Psoas muscle (tissue), 7 donors: ENCODE measurements at regions not wholly inside any gene's neighbourhood (a gene's known extent, or its start where the extent isn't known, plus 50 kb on each side); places are given as distances from the start of the nearest gene placed in this dataset.

Experiments used
- ATAC-seq, 4 donors: fragments of 200-7000 bp; cut with Tn5 transposase; one replicate each; pipeline ENCODE4 v1.9.1; 2020; ENCODE audit warnings: moderate library complexity in 3 of 4, mild to moderate bottlenecking in 2 of 4
- DNase-seq, 2 donors: peaks; one replicate each; pipeline ENCODE4 v3.0.0-alpha.2; 2020
- H3K27ac ChIP-seq: fragments of 200-600 bp; one replicate; pipeline ENCODE4 v1.8.0; 2022
- H3K27me3 ChIP-seq, 3 donors: fragments of 200-600 bp in 1 of 3; one replicate each; pipeline versions ENCODE4 v1.6.1 to v1.8.0; 2013 to 2022; ENCODE audit warnings: low read length in 2 of 3, mild to moderate bottlenecking in 2 of 3, moderate library complexity in 1 of 3; ENCODE audit not compliant: insufficient read depth in 3 of 3
- H3K36me3 ChIP-seq, 2 donors: fragments of 200-600 bp in 1 of 2; one replicate each; pipeline versions ENCODE4 v1.6.1 to v1.8.0; 2013 to 2022; ENCODE audit warnings: low read depth in 1 of 2, mild to moderate bottlenecking in 1 of 2, moderate library complexity in 1 of 2; ENCODE audit not compliant: insufficient read depth in 1 of 2
- H3K4me1 ChIP-seq: fragments of 200-600 bp; one replicate; pipeline ENCODE4 v1.8.0; 2022
- H3K4me3 ChIP-seq: fragments of 200-600 bp; one replicate; pipeline ENCODE4 v1.8.0; 2022; ENCODE audit warnings: mild to moderate bottlenecking
- H3K9me3 ChIP-seq: fragments of 200-600 bp; one replicate; pipeline ENCODE4 v1.8.0; 2022
- WGBS, 3 donors: extraction: QIAGEN DNeasy Blood & Tissue Kit; methylation state at CpG; one replicate each; pipeline versions ENCODE4 v1.1.6 to v1.1.7; 2013; 5-methylcytosine and 5-hydroxymethylcytosine counted together
- intact Hi-C, 2 donors: fragments of 100-400 bp; cut with DNase I; formaldehyde crosslinking; loops; one replicate each; pipeline versions ENCODE4 v1.11.0 to v1.14.2; 2022
- TF ChIP-seq, protein P1 (sequence below): fragments of 200-600 bp; IDR thresholded peaks from one replicate; pipeline ENCODE4 v1.8.0; 2022; ENCODE audit warnings: antibody characterized with exemption
- donor health status: healthy with polysubstance abuse.
- donor health status: DM: no; HTN: no; CAD: no; lungs with moderate emphysema.
- donor health status: Bipolar disorder and iron deficiency.
- donor health status: healthy.
- donor health status: DM: yes; HTN: yes; CAD: no.
- donor health status: DM: no; HTN: no; CAD: no.
- donor health status: DM: yes; HTN: yes; CAD: no.

- DNase-seq (no peak), ATAC-seq (no peak)
- Histone ChIP-seq H3K9me3 (no peaks in the 10 kb centered on the region), H3K27ac (no peak overlapping the region), H3K36me3 (no peaks in the 10 kb centered on the region), H3K4me1 (no peaks in the 10 kb centered on the region), H3K4me3 (no peak overlapping the region), H3K27me3 (no peaks in the 10 kb centered on the region)
- intact Hi-C loops: no loop called here
- 71 to 72% (median 72%) methylated on average over 9 of the region's 9 CpGs for WGBS, 3 donors
- TF ChIP-seq, protein P1, sequence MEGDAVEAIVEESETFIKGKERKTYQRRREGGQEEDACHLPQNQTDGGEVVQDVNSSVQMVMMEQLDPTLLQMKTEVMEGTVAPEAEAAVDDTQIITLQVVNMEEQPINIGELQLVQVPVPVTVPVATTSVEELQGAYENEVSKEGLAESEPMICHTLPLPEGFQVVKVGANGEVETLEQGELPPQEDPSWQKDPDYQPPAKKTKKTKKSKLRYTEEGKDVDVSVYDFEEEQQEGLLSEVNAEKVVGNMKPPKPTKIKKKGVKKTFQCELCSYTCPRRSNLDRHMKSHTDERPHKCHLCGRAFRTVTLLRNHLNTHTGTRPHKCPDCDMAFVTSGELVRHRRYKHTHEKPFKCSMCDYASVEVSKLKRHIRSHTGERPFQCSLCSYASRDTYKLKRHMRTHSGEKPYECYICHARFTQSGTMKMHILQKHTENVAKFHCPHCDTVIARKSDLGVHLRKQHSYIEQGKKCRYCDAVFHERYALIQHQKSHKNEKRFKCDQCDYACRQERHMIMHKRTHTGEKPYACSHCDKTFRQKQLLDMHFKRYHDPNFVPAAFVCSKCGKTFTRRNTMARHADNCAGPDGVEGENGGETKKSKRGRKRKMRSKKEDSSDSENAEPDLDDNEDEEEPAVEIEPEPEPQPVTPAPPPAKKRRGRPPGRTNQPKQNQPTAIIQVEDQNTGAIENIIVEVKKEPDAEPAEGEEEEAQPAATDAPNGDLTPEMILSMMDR: no peak
Observed at GRCh38 chr13:110070511-110071120, 236.3 kb downstream of the COL4A1 start.

GRCh38 chr13:110070046-110070445, 236.9 kb downstream of the COL4A1 start:
- DNase-seq (no peak), ATAC-seq (no peak)
- Histone ChIP-seq H3K36me3 (no peaks in the 10 kb centered on the region), H3K27ac (no peak overlapping the region), H3K4me3 (no peak overlapping the region), H3K4me1 (no peaks in the 10 kb centered on the region), H3K9me3 (no peaks in the 10 kb centered on the region), H3K27me3 (no peaks in the 10 kb centered on the region)
- intact Hi-C loops: no loop called here
- 24 to 43% (median 25%) methylated on average over 4 of the region's 4 CpGs for WGBS, 3 donors
- TF ChIP-seq, protein P1: no peak

- Histone ChIP-seq H3K27ac (no peak overlapping the region), H3K36me3 (no peaks in the 10 kb centered on the region), H3K9me3 (no peaks in the 10 kb centered on the region), H3K4me3 (no peak overlapping the region), H3K27me3 (no peaks in the 10 kb centered on the region), H3K4me1 (peaks cover 5% of the 10 kb centered on the region)
- 83 to 93% (median 89%) methylated on average over 3 of the region's 3 CpGs for WGBS, 3 donors
- no peak for DNase-seq
- intact Hi-C loops: no loop called here
- TF ChIP-seq, protein P1: no peak
- ATAC-seq: no peak
Observed at GRCh38 chr13:110068176-110068473, 238.8 kb downstream of the COL4A1 start.

DNA sequence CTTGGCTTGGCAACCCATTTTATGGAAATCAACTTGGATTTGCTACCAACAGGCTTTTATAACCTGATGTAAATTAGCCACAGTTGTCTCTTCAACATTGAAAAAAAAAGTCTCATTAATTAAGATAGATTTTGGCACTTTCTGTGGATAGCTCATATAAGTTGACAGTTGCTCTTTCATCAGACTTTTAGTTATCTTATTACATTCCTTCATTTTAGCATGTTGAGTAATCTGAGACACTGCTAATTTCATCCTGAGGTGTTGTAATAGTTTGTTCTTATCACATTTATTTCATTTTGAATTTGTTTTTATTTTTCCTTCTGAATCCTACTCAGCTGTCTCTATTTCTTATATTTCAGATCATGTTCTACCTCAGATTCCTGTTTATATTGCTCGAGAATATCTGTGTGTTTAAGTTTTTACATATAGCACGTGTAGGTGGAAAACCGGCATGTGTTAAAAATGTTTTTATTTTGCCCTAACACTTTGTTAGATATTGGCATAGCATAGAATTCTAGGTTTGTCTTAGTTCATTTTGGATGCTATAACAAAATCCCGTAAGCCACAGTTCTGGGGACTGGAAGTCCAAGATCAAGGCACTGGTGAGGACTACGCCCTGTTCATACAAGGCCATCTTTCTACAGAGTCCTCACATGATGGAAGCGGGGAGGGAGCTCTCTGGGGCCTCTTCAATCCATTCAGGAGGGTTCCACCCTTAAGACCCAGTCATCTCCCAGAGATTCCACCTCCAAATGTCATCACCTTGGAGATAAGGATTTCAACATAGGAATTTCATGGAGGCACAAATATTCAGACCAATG, 239.4 kb downstream of the COL4A1 start:
- DNase-seq: no peak
- 90 to 92% (median 90%) methylated on average over 6 of the region's 6 CpGs for WGBS, 3 donors
- Histone ChIP-seq H3K27ac (no peak overlapping the region), H3K4me1 (peaks cover 7% of the 10 kb centered on the region), H3K27me3 (no peaks in the 10 kb centered on the region), H3K4me3 (no peak overlapping the region), H3K36me3 (no peaks in the 10 kb centered on the region), H3K9me3 (no peaks in the 10 kb centered on the region)
- intact Hi-C loops: no loop called here
- TF ChIP-seq, protein P1: no peak
- no peak for ATAC-seq
